T-cell (primary cell): ENCODE measurements at regions not wholly inside any gene's neighbourhood (a gene's known extent, or its start where the extent isn't known, plus 50 kb on each side); places are given as distances from the start of the nearest gene placed in this dataset.
"Not testable (repeated sequence)": the region's sequence is repeated elsewhere in the genome, so short reads cannot be mapped to it uniquely, and the experiment has no call there.

Source experiments
- ATAC-seq, 4 experiments: fragments of 200-7000 bp in 3 of 4; fragments of 150-1000 bp in 1 of 4; cut with Tn5 transposase; replicated peaks in 1 of 4; 1 replicate in 3 of 4; 2 replicates in 1 of 4; pipeline ENCODE4 v1.10.0; 2021; ENCODE audit warnings: moderate library complexity in 3 of 4, mild to moderate bottlenecking in 2 of 4, moderate number of reproducible peaks in 1 of 4
- CTCF ChIA-PET, 2 donors: fragments of 300-600 bp; sonication (Branson Sonifier 250); formaldehyde crosslinking; loops; one replicate each; lab custom pipeline; 2022; ENCODE audit warnings: antibody characterized with exemption in 2 of 2; lab: Charles Lee
- POLR2A ChIA-PET, 2 donors: fragments of 300-600 bp; sonication (Branson Sonifier 250); formaldehyde crosslinking; loops; one replicate each; lab custom pipeline; 2022; ENCODE audit warnings: antibody characterized with exemption in 2 of 2; lab: Charles Lee
- DNase-seq, 35 experiments: peaks; one replicate each; pipeline versions ENCODE4 v3.0.0 to v3.0.0-alpha.2; 2013 to 2023
- H3K27ac ChIP-seq: one replicate; pipeline ENCODE4 v1.5.1; 2013; ENCODE audit warnings: low read length
- H3K27me3 ChIP-seq, 2 experiments: replicated peaks in 1 of 2; 1 replicate in 1 of 2; 2 replicates in 1 of 2; pipeline versions ENCODE4 v1.6.1 to v1.7.0; 2013; ENCODE audit warnings: low read length in 1 of 2, mixed read lengths in 1 of 2; ENCODE audit not compliant: control insufficient read depth in 2 of 2, insufficient read depth in 2 of 2; ENCODE audit errors: extremely low read depth in 1 of 2
- H3K36me3 ChIP-seq, 2 donors: 1 replicate in 1 of 2; 2 replicates in 1 of 2; pipeline versions ENCODE4 v1.6.1 to v1.7.0; 2013; ENCODE audit warnings: low read length in 1 of 2; ENCODE audit not compliant: control insufficient read depth in 2 of 2, insufficient read depth in 1 of 2; ENCODE audit errors: extremely low read depth in 1 of 2
- H3K4me1 ChIP-seq, 2 experiments: 1 replicate in 1 of 2; 2 replicates in 1 of 2; pipeline versions ENCODE4 v1.6.1 to v1.7.0; 2013; ENCODE audit warnings: low read length in 2 of 2, mixed read lengths in 1 of 2; ENCODE audit not compliant: insufficient read depth in 2 of 2, control insufficient read depth in 1 of 2; ENCODE audit errors: extremely low read depth in 1 of 2
- H3K4me3 ChIP-seq, 2 donors: 1 replicate in 1 of 2; 2 replicates in 1 of 2; pipeline versions ENCODE4 v1.5.1 to v1.7.0; 2013; ENCODE audit warnings: mild to moderate bottlenecking in 2 of 2, low read length in 1 of 2, moderate library complexity in 1 of 2; ENCODE audit not compliant: control insufficient read depth in 1 of 2; ENCODE audit errors: extremely low read depth in 1 of 2
- H3K9me3 ChIP-seq: 2 replicates; pipeline ENCODE4 v1.7.0; 2013
- H3K27ac Mint-ChIP-seq, 2 donors: one replicate each; pipeline ENCODE4 v1.8.0; 2020 to 2021; ENCODE audit warnings: mild to moderate bottlenecking in 2 of 2, mixed read lengths in 2 of 2
- H3K27me3 Mint-ChIP-seq, 2 donors: one replicate each; pipeline ENCODE4 v1.8.0; 2021 to 2022; ENCODE audit warnings: mixed read lengths in 2 of 2
- H3K36me3 Mint-ChIP-seq: one replicate; pipeline ENCODE4 v1.8.0; 2021; ENCODE audit warnings: mixed read lengths
- H3K4me1 Mint-ChIP-seq, 3 donors: one replicate each; pipeline ENCODE4 v1.8.0; 2020 to 2022; ENCODE audit warnings: mixed read lengths in 3 of 3, mild to moderate bottlenecking in 1 of 3
- H3K4me3 Mint-ChIP-seq, 3 donors: one replicate each; pipeline ENCODE4 v1.8.0; 2020 to 2022; ENCODE audit warnings: mild to moderate bottlenecking in 3 of 3, mixed read lengths in 3 of 3, moderate library complexity in 3 of 3
- H3K9me3 Mint-ChIP-seq, 3 donors: one replicate each; pipeline ENCODE4 v1.8.0; 2020 to 2022; ENCODE audit warnings: mixed read lengths in 3 of 3
- WGBS: methylation state at CpG from one replicate; pipeline ENCODE4 v1.1.5; 2013; ENCODE audit warnings: missing lambda C conversion rate; ENCODE audit not compliant: insufficient coverage; 5-methylcytosine and 5-hydroxymethylcytosine counted together

GRCh38 chr6:133788556-133788955 lies 100.4 kb upstream of the TCF21 start:
- Mint-ChIP-seq H3K4me1 (no peaks in the 10 kb centered on the region), H3K27me3 (peaks cover 6 to 19% of the 10 kb centered on the region in 2 donors), H3K36me3 (no peaks in the 10 kb centered on the region), H3K27ac (no peak overlapping the region), H3K9me3 (peaks cover 0 to 8% (median 6%) of the 10 kb centered on the region in 3 donors), H3K4me3 (no peak overlapping the region)
- DNase-seq, result no peak
- Histone ChIP-seq H3K27ac (no peak overlapping the region), H3K4me3 (no peak overlapping the region), H3K4me1 (no peaks in the 10 kb centered on the region), H3K27me3 (no peaks in the 10 kb centered on the region), H3K36me3 (no peaks in the 10 kb centered on the region), H3K9me3 (no peaks in the 10 kb centered on the region)
- ATAC-seq, result no peak
- CTCF ChIA-PET, result no interaction called here
- POLR2A ChIA-PET, result no interaction called here
- WGBS, result 77% methylated on average over 2 of the region's 3 CpGs

GRCh38 chr6:133789449-133789848 lies 99.5 kb upstream of the TCF21 start:
- H3K9me3 ChIP-seq, H3K9me3 Mint-ChIP-seq, H3K27ac ChIP-seq, DNase-seq, H3K36me3 ChIP-seq, H3K27me3 ChIP-seq, H3K36me3 Mint-ChIP-seq, H3K4me1 Mint-ChIP-seq, H3K4me3 ChIP-seq, CTCF ChIA-PET, ATAC-seq, H3K4me3 Mint-ChIP-seq, H3K4me1 ChIP-seq, H3K27ac Mint-ChIP-seq, POLR2A ChIA-PET: not testable (repeated sequence)
- peaks cover 6 to 19% of the 10 kb centered on the region in 2 donors for H3K27me3 Mint-ChIP-seq
- 50% methylated on average over 1 of the region's 1 CpG for WGBS

- H3K4me1 ChIP-seq, H3K4me3 Mint-ChIP-seq, H3K36me3 Mint-ChIP-seq, H3K4me3 ChIP-seq, ATAC-seq, POLR2A ChIA-PET, H3K27me3 ChIP-seq, CTCF ChIA-PET, H3K36me3 ChIP-seq, H3K27ac ChIP-seq, H3K4me1 Mint-ChIP-seq, H3K9me3 Mint-ChIP-seq, H3K9me3 ChIP-seq, DNase-seq, H3K27ac Mint-ChIP-seq: not testable (repeated sequence)
- H3K27me3 Mint-ChIP-seq, result peaks cover 3 to 19% of the 10 kb centered on the region in 2 donors
Measured at GRCh38 chr6:133790756-133791155, 98.2 kb upstream of the TCF21 start.

GRCh38 chr6:133795051-133795450 lies 93.9 kb upstream of the TCF21 start:
- POLR2A ChIA-PET, H3K4me3 ChIP-seq, ATAC-seq, DNase-seq, H3K27ac ChIP-seq, H3K36me3 Mint-ChIP-seq, H3K4me1 Mint-ChIP-seq, CTCF ChIA-PET, H3K27me3 ChIP-seq, H3K27ac Mint-ChIP-seq, H3K4me3 Mint-ChIP-seq, H3K36me3 ChIP-seq, H3K27me3 Mint-ChIP-seq, H3K4me1 ChIP-seq, H3K9me3 ChIP-seq: not testable (repeated sequence)
- peaks cover 4 to 20% (median 7%) of the 10 kb centered on the region in 3 donors for H3K9me3 Mint-ChIP-seq
- 100% methylated on average over 1 of the region's 2 CpGs for WGBS

GRCh38 chr6:133796235-133796634 lies 92.7 kb upstream of the TCF21 start:
- POLR2A ChIA-PET, result interaction anchor here in 1 of 2 donors (0.6 kb wide), 1 partner anchor 443 kb away, joined by 4 read pairs; no protein-coding TSS in a partner anchor
- DNase-seq (no peak), ATAC-seq (no peak)
- H3K27me3 ChIP-seq, result peaks cover 0 to 10% of the 10 kb centered on the region in 2 experiments
- Mint-ChIP-seq H3K27me3 (peaks cover 5% of the 10 kb centered on the region in 2 donors), H3K4me3 (no peak overlapping the region), H3K36me3 (no peaks in the 10 kb centered on the region), H3K9me3 (peaks cover 4 to 20% (median 7%) of the 10 kb centered on the region in 3 donors), H3K4me1 (no peaks in the 10 kb centered on the region), H3K27ac (no peak overlapping the region)
- no peaks in the 10 kb centered on the region for H3K36me3 ChIP-seq
- no peaks in the 10 kb centered on the region for H3K4me1 ChIP-seq
- H3K4me3 ChIP-seq, result no peak overlapping the region
- no CpG with 5 or more reads among the region's 1 CpG for WGBS
- CTCF ChIA-PET, result interaction anchor here in 1 of 2 donors (0.6 kb wide), 1 partner anchor 579 kb away, joined by 3 read pairs; no protein-coding TSS in a partner anchor
- no peak overlapping the region for H3K27ac ChIP-seq
- no peaks in the 10 kb centered on the region for H3K9me3 ChIP-seq

GRCh38 chr6:133799043-133799442 lies 89.9 kb upstream of the TCF21 start:
- ChIA-PET CTCF (no interaction called here), POLR2A (no interaction called here)
- H3K4me3 ChIP-seq, result no peak overlapping the region
- no peaks in the 10 kb centered on the region for H3K4me1 Mint-ChIP-seq
- peaks cover 8 to 9% of the 10 kb centered on the region in 2 donors for H3K27me3 Mint-ChIP-seq
- no CpG with 5 or more reads among the region's 1 CpG for WGBS
- ATAC-seq (no peak), DNase-seq (no peak)
- H3K36me3 Mint-ChIP-seq, result no peaks in the 10 kb centered on the region
- peaks cover 0 to 11% of the 10 kb centered on the region in 2 experiments for H3K27me3 ChIP-seq
- no peaks in the 10 kb centered on the region for H3K9me3 ChIP-seq
- no peaks in the 10 kb centered on the region for H3K36me3 ChIP-seq
- H3K4me3 Mint-ChIP-seq, result no peak overlapping the region
- H3K27ac Mint-ChIP-seq, result peak overlapping the region in 1 of 2 donors; percentile 3
- no peak overlapping the region for H3K27ac ChIP-seq
- no peaks in the 10 kb centered on the region for H3K4me1 ChIP-seq
- H3K9me3 Mint-ChIP-seq, result peaks cover 0 to 10% (median 4%) of the 10 kb centered on the region in 3 donors

- no peak for DNase-seq
- WGBS, result no CpG with 5 or more reads among the region's 1 CpG
- Mint-ChIP-seq H3K27me3 (peaks cover 14 to 21% of the 10 kb centered on the region in 2 donors), H3K4me3 (no peak overlapping the region), H3K9me3 (peaks cover 0 to 3% (median 0%) of the 10 kb centered on the region in 3 donors), H3K36me3 (no peaks in the 10 kb centered on the region), H3K4me1 (no peaks in the 10 kb centered on the region), H3K27ac (no peak overlapping the region)
- no peaks in the 10 kb centered on the region for H3K4me1 ChIP-seq
- no peak overlapping the region for H3K4me3 ChIP-seq
- ChIA-PET POLR2A (no interaction called here), CTCF (no interaction called here)
- no peaks in the 10 kb centered on the region for H3K36me3 ChIP-seq
- H3K9me3 ChIP-seq, result no peaks in the 10 kb centered on the region
- no peak for ATAC-seq
- H3K27me3 ChIP-seq, result peaks cover 0 to 11% of the 10 kb centered on the region in 2 experiments
- H3K27ac ChIP-seq, result no peak overlapping the region
Measured at GRCh38 chr6:133802861-133803260, 86.1 kb upstream of the TCF21 start.
